ENCODE measurements at regions not wholly inside any gene's neighbourhood (a gene's known extent, or its start where the extent isn't known, plus 50 kb on each side); places are given as distances from the start of the nearest gene placed in this dataset.

- Histone ChIP-seq H4K20me1 (ENCODE audit: insufficient read depth, low read length) (no peaks in the 10 kb centered on the region), H3K4me2 (ENCODE audit: low read length) (no peak overlapping the region), H2AFZ (ENCODE audit: low read length) (no peak overlapping the region), H3K27ac (ENCODE audit: low read depth, low read length, poor library complexity, severe bottlenecking) (no peak overlapping the region), H3K9me3 (ENCODE audit: low read length) (no peaks in the 10 kb centered on the region), H3K36me3 (ENCODE audit: insufficient read depth, low read length) (no peaks in the 10 kb centered on the region), H3K4me3 (ENCODE audit: low read depth, low read length, poor library complexity, severe bottlenecking) (no peak overlapping the region), H3K79me2 (ENCODE audit: insufficient read depth, low read depth, low read length) (no peaks in the 10 kb centered on the region), H3K4me1 (ENCODE audit: insufficient read depth, low read length, poor library complexity, severe bottlenecking) (no peaks in the 10 kb centered on the region), H3K9me2 (ENCODE audit: insufficient read depth, low read length) (no peaks in the 10 kb centered on the region)
- intact Hi-C loops (cut with micrococcal nuclease; ENCODE audit: unreplicated experiment) = loop anchor here (10.0 kb wide), 1 partner anchor 62 kb away; no protein-coding TSS in a partner anchor
- no TSS peak for BruUV-seq (replicated peaks)
- POLR2A ChIA-PET = no interaction called here
- no peak for DNase-seq (ENCODE audit: low spot score)
- CTCF ChIA-PET (ENCODE audit: unreplicated experiment) = no interaction called here
- no peak for TF ChIP-seq CTCF (conservative IDR thresholded peaks at IDR 0.05; ENCODE audit: low read length)
- TF ChIP-seq EZH2phosphoT487 (IDR thresholded peaks at IDR 0.05; ENCODE audit: borderline replicate concordance, low read depth, low read length) = no peak
Measured at GRCh38 chr15:38826880-38827279, 262.3 kb upstream of the RASGRP1 start.

- intact Hi-C loops (cut with micrococcal nuclease; ENCODE audit: unreplicated experiment) = loop anchor here (10.0 kb wide), 1 partner anchor 63 kb away; no protein-coding TSS in a partner anchor
- ChIA-PET CTCF (ENCODE audit: unreplicated experiment) (no interaction called here), POLR2A (no interaction called here)
- Histone ChIP-seq H3K4me1 (ENCODE audit: insufficient read depth, low read length, poor library complexity, severe bottlenecking) (no peaks in the 10 kb centered on the region), H4K20me1 (ENCODE audit: insufficient read depth, low read length) (no peaks in the 10 kb centered on the region), H3K9me3 (ENCODE audit: low read length) (no peaks in the 10 kb centered on the region), H3K4me2 (ENCODE audit: low read length) (no peak overlapping the region), H3K4me3 (ENCODE audit: low read depth, low read length, poor library complexity, severe bottlenecking) (no peak overlapping the region), H3K79me2 (ENCODE audit: insufficient read depth, low read depth, low read length) (no peaks in the 10 kb centered on the region), H2AFZ (ENCODE audit: low read length) (no peak overlapping the region), H3K27ac (ENCODE audit: low read depth, low read length, poor library complexity, severe bottlenecking) (no peak overlapping the region), H3K36me3 (ENCODE audit: insufficient read depth, low read length) (no peaks in the 10 kb centered on the region), H3K9me2 (ENCODE audit: insufficient read depth, low read length) (no peaks in the 10 kb centered on the region)
- DNase-seq (ENCODE audit: low spot score) = no peak
- no TSS peak for BruUV-seq (replicated peaks)
- TF ChIP-seq CTCF (conservative IDR thresholded peaks at IDR 0.05; ENCODE audit: low read length) (no peak), EZH2phosphoT487 (IDR thresholded peaks at IDR 0.05; ENCODE audit: borderline replicate concordance, low read depth, low read length) (no peak)
Measured at GRCh38 chr15:38828031-38828532, 263.5 kb upstream of the RASGRP1 start.

GRCh38 chr15:38829086-38829485 lies 264.5 kb upstream of the RASGRP1 start:
- ChIA-PET CTCF (ENCODE audit: unreplicated experiment) (no interaction called here), POLR2A (no interaction called here)
- no peak overlapping the region for H3K4me2 ChIP-seq (ENCODE audit: low read length)

More at GRCh38 chr15:38829086-38829485, 264.5 kb upstream of the RASGRP1 start:
- no peak overlapping the region for H3K4me3 ChIP-seq (ENCODE audit: low read depth, low read length, poor library complexity, severe bottlenecking)
- H3K9me3 ChIP-seq (ENCODE audit: low read length) = no peaks in the 10 kb centered on the region
- BruUV-seq (replicated peaks) = no TSS peak
- H3K9me2 ChIP-seq (ENCODE audit: insufficient read depth, low read length) = no peaks in the 10 kb centered on the region
- H3K79me2 ChIP-seq (ENCODE audit: insufficient read depth, low read depth, low read length) = no peaks in the 10 kb centered on the region
- no peaks in the 10 kb centered on the region for H3K36me3 ChIP-seq (ENCODE audit: insufficient read depth, low read length)
- no peak for TF ChIP-seq EZH2phosphoT487 (IDR thresholded peaks at IDR 0.05; ENCODE audit: borderline replicate concordance, low read depth, low read length)
- no peak for TF ChIP-seq CTCF (conservative IDR thresholded peaks at IDR 0.05; ENCODE audit: low read length)
- no peak for DNase-seq (ENCODE audit: low spot score)
- H3K4me1 ChIP-seq (ENCODE audit: insufficient read depth, low read length, poor library complexity, severe bottlenecking) = no peaks in the 10 kb centered on the region
- intact Hi-C loops (cut with micrococcal nuclease; ENCODE audit: unreplicated experiment) = loop anchor here (10.0 kb wide), 1 partner anchor 64 kb away; no protein-coding TSS in a partner anchor
- no peak overlapping the region for H2AFZ ChIP-seq (ENCODE audit: low read length)
- no peaks in the 10 kb centered on the region for H4K20me1 ChIP-seq (ENCODE audit: insufficient read depth, low read length)
- H3K27ac ChIP-seq (ENCODE audit: low read depth, low read length, poor library complexity, severe bottlenecking) = no peak overlapping the region

Measured in OCI-LY7 (cell line).